AG09319 (cell line): ENCODE measurements at regions not wholly inside any gene's neighbourhood (a gene's known extent, or its start where the extent isn't known, plus 50 kb on each side); places are given as distances from the start of the nearest gene placed in this dataset.

Experiments used
- DNase-seq: peaks from one replicate; pipeline ENCODE4 v3.0.0-alpha.2; 2010; ENCODE audit warnings: low read depth; ENCODE audit errors: extremely low read depth
- CTCF ChIP-seq: IDR thresholded peaks from 2 replicates; pipeline ENCODE4 v1.5.1; 2011; ENCODE audit warnings: low read depth, mild to moderate bottlenecking, inconsistent platforms, low read length, moderate library complexity

- no peak for TF ChIP-seq CTCF
- DNase-seq = no peak
Observed at GRCh38 chr14:76306131-76306530, 69.8 kb upstream of the ESRRB start.

GRCh38 chr14:76307786-76308780 is 67.9 kb upstream of the ESRRB start:
- no peak for TF ChIP-seq CTCF
- DNase-seq = no peak

GRCh38 chr14:76309572-76310162 is 66.3 kb upstream of the ESRRB start:
- DNase-seq = no peak
- TF ChIP-seq CTCF = no peak

GRCh38 chr14:76311079-76311758 is 64.7 kb upstream of the ESRRB start:
- DNase-seq = no peak
- no peak for TF ChIP-seq CTCF

- TF ChIP-seq CTCF = no peak
Observed at GRCh38 chr14:76312821-76313220, 63.1 kb upstream of the ESRRB start.

GRCh38 chr14:76313303-76313702 is 62.6 kb upstream of the ESRRB start:
- TF ChIP-seq CTCF = no peak
- DNase-seq = no peak

More at GRCh38 chr14:76312821-76313220, 63.1 kb upstream of the ESRRB start:
- DNase-seq = no peak
